Glomerular visceral epithelial cell (primary cell): ENCODE measurements at regions not wholly inside any gene's neighbourhood (a gene's known extent, or its start where the extent isn't known, plus 50 kb on each side); places are given as distances from the start of the nearest gene placed in this dataset.
"Not testable (repeated sequence)": the region's sequence is repeated elsewhere in the genome, so short reads cannot be mapped to it uniquely, and the experiment has no call there.

Experiments
- DNase-seq: peaks from one replicate; pipeline ENCODE4 v3.0.0-alpha.2; 2016; ENCODE audit errors: extremely low spot score

DNA sequence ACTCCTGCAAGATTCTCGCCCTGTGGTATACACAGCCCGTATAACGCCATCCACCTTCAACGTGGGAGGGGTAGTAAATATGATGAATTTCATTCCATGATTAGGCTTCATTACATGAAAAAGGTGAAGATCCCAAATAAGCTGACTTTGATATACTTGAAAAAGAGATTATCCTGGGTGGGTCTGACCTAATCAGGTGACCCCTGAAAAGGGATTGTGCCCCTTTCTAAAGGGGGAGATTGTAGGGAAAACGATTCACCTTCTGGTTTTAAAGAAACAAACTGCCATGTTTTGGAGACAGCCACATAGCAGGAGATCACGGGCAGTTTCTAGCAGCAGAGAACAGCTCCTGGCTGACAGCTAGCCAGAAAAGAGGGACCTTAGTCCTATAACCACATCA lies 155.1 kb upstream of the SMLR1 start:
- no peak for DNase-seq

DNA sequence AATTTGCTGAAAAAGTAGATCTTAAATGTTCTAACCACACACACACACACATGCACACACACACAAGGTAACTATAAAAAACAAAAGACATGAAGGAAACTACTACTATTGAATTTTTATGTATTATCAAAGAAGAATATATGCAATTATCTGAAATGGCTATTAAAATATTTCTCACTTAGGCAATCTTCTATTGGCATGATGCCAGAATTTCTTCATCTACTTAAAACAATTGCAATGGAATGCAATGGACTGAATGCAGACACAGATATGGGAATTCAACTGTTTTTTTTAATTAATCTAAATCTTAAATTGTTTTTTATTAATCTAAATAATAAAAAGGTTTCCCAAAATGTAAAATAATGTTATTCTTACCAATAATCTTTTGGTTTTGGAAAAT lies 152.6 kb upstream of the SMLR1 start:
- DNase-seq: no peak

DNA sequence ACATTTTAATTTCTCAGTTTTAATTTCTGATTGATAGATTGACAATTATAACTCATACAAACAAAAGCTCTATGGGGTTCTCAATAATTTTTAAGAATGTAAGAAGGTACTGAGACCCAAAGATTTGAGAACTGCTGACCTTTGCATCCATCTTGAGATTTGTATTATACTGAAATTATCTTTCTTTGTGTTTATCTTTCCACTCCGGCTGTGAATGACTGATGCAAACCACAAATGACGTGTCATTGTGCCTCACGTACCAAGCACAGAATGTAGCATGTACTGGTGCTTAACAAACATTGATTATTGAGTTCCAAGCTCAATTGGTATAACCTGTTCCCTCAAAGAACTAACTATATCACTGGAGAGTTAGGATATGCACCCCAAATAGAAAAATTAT lies 152.1 kb upstream of the SMLR1 start:
- DNase-seq: peak; percentile 7

DNA sequence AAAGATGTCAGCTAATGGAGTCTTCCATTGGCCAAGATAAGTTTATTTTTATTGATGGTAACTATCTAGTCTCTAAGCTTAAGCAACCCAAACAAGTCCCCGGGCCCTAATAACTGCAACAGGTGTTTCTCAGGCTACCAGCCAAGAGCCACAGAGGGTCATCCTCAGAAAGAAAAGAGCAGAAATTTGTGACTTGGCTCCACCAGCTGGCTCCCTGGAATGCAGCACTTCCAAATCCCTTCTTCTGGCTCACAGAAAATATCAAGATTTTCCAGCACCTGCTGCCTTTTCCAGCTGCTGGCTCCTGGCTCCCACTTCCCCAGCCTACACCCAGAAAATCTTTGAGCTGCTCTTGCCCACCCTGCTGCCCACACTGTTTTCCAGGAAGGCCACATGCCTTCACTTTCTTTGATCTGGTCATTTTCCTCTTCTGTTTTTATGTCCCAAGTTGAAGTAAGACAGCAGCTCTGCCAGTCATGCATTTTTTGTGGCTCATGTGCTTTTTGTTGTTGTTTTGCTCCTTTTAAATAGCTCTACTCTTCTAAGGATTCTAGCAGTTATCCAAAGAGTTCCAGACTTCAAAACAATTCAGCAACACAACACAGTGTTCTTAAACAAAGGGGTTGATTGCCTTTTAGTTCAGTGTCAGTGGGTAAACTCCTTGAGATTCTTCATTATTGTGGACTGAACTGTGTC lies 151.0 kb upstream of the SMLR1 start:
- DNase-seq: no peak

DNA sequence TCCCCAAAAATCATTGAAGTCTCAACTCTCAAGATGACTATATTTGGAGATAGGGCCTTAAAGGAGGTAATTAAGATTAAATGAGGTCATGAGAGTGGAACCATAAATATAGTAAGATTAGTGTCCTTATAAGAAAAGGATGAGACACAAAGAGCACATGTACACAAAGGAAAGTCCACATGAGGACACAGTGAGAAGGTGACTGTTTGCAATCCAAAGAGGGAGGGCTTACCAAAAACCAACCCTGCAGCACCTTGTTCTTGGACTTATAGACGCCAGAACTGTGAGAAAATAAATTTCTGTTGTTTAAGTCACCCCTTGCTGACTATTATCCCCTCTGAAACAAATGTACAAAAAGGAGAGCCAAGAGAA lies 150.4 kb upstream of the SMLR1 start:
- DNase-seq: no peak

DNA sequence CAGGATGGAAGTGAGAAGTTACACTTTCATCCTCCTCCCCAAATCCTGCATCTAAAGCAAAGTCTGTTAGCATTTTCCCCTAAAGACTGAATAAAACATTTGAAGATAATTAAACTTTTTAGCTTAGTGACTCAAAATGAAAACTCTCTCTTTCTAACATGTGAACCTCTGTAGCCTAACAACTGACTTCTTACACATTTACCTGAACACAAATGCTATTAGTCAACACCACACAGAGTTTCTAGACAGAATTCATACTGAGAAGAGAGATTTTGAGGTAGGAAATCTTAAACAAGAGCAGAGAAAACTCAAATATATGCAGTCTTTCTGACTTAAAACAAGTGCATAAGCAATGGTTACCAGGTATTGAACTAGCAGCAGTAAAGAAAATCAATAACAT lies 149.9 kb upstream of the SMLR1 start:
- DNase-seq: no peak

DNA sequence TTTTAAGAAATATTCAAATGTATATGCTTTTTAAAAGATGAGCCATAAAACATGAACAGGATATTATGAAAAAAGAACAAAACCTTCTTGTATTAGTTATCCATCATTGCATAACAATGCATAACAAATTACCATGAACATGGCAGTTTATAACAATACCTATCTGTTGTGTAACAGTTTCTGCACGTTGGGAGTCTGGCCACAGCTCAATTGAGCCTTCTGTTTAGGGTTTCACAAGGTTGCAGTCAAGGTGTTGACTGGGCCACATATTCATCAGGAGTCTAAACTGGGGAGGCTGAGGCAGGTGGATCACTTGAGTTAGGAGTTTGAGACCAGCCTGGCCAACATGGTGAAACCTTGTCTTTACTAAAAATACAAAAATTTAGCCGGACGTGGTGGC lies 149.4 kb upstream of the SMLR1 start:
- no peak for DNase-seq

DNA sequence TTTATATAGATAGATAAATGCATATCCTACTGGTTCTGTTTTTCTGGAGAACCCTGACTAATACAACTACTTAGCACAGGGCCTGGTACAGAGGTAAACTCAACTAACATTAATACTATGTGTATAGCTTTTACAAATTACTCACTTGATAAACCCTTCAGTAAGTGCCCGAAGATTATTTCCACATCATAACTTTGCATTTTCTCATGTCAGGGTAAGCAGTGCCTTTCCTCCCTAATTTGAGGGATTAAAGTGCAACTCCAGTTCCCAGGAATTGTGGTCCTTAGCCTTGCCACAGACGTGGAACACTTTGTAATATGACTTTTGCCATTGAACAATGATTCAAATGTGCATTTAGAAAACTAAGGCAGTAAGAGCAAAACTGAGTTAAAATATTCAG lies 147.5 kb upstream of the SMLR1 start:
- no peak for DNase-seq

DNA sequence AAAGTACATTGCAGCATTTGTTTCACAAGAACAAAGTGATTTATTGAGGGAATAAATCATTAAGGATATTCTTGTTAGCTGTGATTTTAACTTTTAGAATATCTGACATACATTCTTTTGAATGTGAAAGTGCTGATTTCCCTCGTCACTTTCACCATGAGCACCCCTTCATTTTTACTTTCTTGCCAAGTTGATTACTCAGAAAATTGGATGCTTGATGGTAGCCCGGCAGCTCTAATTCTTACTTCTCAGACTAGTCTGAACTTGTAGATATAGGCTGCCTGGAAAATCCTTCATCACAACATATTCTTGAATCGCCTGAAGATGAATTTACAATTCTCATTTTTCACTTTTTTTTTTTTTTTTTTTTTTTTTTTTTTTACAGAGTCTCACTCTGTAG lies 147.1 kb upstream of the SMLR1 start:
- DNase-seq: no peak

DNA sequence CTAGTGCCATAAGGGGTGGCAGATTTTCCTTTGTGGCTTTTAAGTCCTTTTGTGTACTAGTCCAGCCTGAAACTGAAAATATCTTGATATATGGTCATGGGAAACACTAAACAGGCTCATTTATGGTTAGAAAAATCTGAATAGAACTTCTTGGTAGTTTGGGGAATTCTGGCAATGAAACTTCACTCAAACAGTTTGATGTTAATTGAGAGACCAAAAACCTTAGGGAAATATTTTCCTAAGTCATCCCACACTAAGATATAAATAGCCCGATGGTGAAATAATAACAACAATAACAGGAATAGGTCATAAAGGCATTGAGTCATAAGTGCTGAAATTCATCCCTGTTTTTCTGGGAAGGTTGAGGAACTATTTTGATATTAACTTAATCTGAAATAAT lies 146.2 kb upstream of the SMLR1 start:
- DNase-seq: no peak

DNA sequence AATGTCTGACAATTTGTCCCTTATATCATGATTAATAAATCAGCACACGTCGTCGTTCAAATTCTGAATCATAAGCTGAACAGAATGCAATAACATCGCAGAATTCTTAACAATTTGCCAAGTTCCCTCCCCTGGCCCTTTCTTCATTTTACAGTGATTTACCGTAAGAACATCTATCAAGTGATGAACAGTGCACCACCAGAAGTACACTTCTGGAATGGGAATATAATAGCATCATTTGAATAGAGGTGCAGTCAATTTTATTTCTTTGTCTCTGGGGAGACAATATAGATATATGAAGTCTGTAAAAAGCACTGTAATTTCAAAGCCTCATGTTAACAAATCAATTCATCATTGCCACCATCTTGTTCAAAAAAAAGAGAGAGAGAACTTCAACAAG lies 145.1 kb upstream of the SMLR1 start:
- DNase-seq: no peak

DNA sequence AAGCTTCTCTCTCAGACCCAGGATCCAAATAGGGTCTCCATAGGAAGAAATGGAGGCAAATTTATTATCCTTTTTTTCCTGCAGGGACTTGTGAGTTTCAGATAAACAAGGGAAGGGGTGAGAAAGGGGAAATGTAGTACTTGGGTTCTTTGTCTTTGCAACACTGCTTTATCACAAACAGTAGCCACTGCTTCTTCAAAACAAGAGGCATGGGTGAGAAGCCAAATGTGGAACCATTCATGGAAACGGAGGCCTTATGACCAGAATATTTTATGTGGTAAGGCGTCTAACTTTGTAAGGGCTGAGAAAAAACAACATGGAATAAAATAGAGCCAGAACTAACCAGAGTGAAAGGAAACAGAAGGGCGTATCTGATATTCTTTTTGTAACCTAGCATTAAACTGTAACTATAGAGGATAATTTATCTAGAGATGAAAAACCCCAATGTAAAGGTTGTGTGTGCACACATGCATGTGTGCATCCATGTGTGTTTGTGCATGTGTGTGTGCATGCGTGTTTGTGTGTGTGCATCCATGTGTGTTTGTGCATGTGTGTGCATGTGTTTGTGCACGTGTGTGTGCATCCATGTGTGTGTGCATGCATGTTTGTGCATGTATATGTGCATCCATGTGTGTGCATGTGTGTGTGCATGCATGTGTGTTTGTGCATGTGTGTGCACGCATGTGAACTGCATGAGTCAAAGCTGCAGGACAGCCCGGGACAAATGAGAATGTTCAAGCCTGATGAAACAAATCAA lies 143.3 kb upstream of the SMLR1 start:
- DNase-seq: no peak

DNA sequence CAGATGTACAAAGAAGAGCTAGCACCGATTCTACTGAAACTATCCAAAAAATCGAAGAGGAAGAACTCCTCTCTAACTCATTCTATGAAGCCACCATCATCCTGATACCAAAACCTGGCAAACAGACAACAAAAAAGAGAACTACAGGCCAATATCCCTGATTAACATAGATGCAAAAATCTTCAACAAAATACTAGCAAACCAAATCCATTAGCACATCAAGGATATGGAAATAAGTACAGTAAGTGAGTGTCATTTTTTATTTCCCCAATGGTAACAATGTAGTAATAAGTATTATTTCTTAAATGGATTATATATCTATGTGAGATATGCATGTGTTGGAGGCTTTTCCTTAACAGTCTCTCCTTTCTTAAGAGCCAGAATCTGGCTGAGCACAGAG lies 134.5 kb upstream of the SMLR1 start:
- DNase-seq: no peak

DNA sequence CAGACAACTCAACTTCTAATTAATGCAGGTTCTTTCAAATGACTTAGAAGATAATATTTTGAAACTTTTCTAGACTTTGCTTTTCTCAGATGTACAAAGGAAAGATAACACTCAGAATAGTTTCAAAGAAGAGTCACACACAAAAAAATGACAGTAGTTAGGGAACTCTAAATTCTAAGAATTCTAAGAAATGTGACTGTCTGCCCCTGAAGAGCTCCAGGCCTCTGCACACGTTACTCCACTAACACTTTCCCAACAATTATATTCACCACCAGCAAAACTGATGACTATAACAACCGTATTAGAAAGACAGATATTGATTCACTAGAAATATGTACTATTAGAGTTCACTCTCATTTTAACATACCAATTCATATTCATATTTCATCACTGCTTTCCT lies 133.3 kb upstream of the SMLR1 start:
- DNase-seq: no peak

DNA sequence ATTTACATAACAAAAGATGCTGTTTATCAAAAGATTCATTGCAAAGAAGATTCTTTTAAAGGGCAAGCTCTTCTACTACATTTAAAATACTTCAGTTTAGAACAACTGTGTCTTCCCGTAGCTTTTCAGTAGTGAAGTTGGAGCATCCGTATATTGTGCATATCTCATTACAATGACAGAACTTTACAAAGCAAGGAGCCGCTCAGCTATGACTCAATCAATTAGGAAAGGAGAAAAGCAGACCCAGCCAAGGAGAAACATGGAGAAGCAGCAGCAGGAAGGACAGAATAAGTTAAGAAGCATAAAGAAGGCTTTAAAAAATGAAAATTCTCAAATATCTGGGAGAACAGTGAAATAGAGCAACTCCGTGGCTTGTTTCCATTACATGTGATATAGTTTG lies 132.6 kb upstream of the SMLR1 start:
- no peak for DNase-seq

DNA sequence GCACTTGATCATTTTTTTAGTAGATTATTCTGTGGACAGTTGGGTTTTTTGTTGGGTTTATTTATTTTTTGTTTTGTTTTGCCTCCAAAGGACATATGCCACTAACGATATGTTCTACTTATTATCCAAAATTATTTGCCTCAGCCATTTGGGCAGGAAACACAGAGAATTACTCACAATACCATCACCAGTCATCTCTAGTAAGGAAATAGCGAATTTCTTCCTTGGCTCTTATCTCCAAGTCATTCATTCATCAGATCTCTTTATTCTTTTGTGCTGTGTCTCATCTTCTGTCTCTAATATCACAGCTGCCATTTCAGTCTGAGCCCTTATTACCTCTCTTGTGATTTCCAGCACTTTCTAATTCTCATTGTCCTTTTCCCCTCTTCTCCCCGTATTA lies 130.4 kb upstream of the SMLR1 start:
- no peak for DNase-seq

DNA sequence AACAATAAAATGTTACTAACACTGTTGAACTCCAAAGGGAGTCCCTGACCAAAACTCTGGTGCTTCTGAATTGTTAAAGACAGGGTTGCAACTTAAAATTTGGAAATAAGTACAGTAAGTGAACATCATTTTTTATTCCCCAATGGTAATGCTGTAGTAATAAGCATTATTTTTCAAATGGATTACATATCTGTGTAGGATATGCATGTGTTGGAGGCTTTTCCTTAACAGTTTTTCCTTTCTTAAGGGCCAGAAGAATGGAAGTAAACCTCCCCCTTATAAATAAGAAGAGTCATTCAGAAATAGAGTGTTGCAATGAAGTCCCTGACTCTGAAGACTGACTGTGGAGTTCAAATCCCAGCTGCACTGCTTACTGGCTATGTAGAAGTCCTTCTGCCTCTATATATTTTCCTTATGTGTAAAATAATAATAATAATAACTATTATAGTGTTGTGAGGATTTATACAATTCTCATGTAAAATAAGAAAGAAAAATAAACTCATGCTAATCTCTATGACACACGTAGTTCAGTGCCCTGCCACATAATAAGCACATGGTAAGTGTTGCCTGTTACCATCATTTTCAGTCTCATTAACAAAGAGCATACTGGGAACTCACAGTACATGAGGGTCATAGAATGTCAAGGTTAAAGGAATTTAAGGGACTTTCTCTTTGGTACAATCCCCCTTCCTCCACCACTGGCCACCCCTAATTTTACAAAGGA lies 129.8 kb upstream of the SMLR1 start:
- no peak for DNase-seq

DNA sequence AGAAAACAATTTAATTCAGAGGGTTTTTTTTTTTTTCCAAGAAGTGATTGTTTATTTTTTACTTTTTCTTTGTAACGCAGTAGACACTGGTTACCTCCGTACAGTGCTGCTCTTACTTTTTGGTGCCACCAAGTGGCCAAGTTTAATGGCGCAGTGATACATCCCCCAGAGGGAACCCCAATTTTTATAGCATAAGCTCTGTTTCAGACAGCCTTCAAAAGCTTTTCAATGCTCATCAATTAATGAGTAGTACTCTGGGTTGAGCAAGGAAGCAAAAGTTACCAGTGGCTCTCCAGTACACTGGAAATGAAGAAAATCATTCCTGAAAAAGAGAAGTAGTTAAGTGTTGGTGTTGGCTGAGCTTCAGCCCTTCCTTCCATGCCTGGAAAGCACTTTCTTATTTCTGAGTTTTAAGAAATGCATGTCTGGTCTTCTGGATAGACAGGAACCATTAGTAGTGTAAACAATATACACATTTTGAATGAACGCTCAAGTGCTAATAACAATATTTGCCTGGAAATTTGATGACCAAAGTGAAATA lies 129.1 kb upstream of the SMLR1 start:
- peak; percentile 38 for DNase-seq

DNA sequence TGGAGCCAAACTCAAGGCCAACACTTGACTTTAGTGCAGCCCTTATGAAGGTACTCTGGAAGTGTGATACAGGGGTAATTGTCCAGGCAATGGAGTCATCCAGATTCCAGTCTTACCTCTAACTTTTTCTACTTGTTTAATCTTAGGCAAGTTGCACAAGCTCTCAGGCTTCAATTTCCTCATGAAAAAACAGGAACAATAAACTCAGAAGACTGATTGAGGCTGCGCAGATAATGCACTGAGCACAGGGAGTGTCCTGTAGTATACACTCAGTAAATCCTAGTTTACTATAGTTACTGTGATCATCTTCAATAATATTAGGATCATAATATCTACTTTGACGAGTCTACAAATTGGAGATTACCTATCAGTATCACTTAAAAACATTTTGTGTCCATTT lies 127.5 kb upstream of the SMLR1 start:
- DNase-seq: no peak

DNA sequence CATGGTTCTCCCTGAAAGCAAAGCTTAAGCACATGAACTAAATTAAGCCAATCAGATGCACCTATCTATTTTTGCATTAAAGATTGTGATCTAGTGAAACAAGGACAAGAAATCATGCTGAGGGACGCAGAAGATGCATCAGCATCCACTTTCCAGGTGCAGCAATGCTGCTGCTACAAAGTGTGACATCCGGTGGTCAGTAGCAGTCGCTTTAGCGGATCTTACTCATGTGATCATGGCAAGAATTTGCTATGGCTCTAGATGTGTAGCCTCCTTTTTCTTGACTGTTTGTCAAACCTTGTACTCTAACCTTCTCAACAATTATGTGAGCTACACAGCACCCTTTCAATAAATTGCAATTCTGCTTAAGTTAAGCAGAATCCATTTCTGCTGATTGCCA lies 126.8 kb upstream of the SMLR1 start:
- no peak for DNase-seq

DNA sequence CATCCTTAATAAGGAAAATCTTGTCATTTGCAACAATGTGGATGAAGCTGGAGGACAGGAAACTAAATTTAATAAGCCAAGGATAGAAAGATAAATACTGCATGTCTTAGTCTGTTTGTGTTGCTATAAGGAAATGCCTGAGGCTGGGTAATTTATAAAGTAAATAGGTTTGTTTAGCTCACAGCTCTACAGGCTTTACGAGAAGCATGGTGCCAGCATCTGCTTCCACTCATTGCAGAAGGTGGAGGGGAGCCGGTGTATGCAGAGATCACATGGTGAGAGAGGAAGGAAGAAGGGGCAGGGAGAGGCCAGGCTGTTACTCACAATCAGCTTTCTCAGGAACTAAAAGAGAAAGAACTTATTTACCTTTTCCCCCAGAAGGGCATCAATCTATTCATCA lies 118.9 kb upstream of the SMLR1 start:
- no peak for DNase-seq

DNA sequence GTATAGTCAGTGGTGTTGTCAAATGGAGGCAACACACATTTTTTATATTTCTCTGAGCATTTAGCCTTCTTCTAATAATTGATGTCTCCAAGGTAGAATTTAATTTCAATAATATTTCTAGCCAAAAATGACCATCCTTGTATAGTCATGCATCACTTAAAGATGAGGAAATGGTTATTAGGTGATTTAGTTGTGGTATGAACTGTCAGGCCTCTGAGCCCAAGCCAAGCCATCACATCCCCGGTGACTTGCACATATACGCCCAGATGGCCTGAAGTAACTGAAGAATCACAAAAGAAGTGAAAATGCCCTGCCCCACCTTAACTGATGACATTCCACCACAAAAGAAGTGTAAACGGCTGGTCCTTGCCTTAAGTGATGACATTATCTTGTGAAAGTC lies 115.6 kb upstream of the SMLR1 start:
- not testable (repeated sequence) for DNase-seq

DNA sequence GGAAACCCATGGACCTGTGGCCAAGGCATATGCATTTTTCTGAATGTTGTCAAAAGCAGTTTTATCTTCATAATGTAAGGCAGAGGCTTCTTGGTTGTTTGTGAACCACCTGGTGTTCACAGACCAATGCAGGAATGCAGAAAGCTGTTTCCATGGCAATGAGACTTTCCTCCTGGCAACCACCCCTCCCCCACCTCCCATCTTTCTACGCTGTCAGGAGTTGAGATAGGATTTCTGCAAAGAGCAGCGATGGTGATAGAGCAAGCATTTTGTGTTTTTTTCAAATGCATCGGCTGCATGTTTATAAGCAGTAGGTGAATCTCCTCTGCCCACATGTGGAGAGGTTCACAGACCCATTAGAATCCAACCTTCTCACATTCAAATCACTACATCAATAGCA lies 114.1 kb upstream of the SMLR1 start:
- no peak for DNase-seq
